Frontal cortex (tissue), 3 donors: ENCODE measurements at regions not wholly inside any gene's neighbourhood (a gene's known extent, or its start where the extent isn't known, plus 50 kb on each side); places are given as distances from the start of the nearest gene placed in this dataset.

Experiments
- DNase-seq, 2 donors: peaks; one replicate each; pipeline ENCODE4 v3.0.0; 2012; ENCODE audit warnings: low spot score in 2 of 2
- FAIRE-seq: peaks from 2 replicates; lab custom pipeline; 2012; peaks lifted over from hg19 to GRCh38; lab: Jason Lieb, UNC
- donor health status: control.
- donor health status: control.
- donor health status: control.

- DNase-seq (no peak), FAIRE-seq (no peak)
Observed at GRCh38 chr6:10258341-10258740, 156.5 kb downstream of the TFAP2A start.

- DNase-seq, result no peak
- no peak for FAIRE-seq
Observed at GRCh38 chr6:10256113-10256690, 158.7 kb downstream of the TFAP2A start.

DNA sequence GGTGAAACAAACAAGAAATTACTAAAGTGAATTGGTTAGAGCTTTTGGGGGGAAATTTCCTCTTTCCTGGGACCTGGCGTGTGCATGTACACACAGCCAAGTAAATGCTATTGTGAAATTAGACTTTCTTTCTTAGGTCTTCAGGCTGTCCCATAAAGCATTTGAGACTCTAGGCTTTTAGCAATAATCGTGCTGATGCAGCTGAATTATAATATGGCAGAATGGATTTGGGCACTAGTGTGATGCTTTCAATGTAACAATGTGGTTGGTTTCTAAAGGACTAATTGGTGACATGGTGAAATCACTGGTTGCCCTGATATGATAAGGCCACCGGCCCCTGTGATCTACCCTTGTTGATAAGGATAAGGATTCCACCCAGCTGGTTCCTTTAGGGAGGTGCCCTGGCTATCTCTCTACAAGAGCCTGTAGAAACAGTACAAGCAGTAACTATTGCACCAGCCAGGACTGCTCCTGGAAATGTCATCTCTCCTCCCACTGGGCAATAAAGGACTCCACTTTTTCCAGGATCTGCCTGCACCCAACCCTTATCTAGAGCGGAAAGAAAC is 164.1 kb downstream of the TFAP2A start:
- FAIRE-seq (no peak), DNase-seq (no peak)

- no peak for FAIRE-seq
- DNase-seq, result no peak
Observed at GRCh38 chr6:10248378-10248843, 166.5 kb downstream of the TFAP2A start.

GRCh38 chr6:10237298-10238038 is 177.4 kb downstream of the TFAP2A start:
- FAIRE-seq (no peak), DNase-seq (no peak)

GRCh38 chr6:10235344-10235743 is 179.5 kb downstream of the TFAP2A start:
- FAIRE-seq (no peak), DNase-seq (no peak)

DNA sequence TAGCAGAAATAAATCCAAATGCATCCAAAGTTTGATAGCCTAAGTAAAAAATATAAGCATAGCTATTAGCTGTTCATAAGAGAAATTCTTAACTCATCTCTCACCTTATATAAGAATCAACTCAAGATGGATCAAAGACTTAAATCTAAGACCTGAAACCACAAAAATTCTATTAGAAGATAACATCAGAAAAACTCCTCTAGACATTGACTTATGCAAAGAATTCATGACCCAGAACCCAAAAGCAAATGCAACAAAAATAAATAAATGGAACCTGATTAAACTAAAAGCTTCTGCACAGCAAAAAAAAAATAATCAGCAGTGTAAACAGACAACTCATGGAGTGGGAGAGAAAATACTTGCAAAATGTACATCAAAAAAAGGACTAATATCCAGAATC is 184.3 kb downstream of the TFAP2A start:
- no peak for DNase-seq

GRCh38 chr6:10223841-10224240 is 191.0 kb downstream of the TFAP2A start:
- DNase-seq, result no peak
- no peak for FAIRE-seq

More for the DNA sequence above, 184.3 kb downstream of the TFAP2A start:
- FAIRE-seq, result no peak

- FAIRE-seq, result no peak
Observed at GRCh38 chr6:10221178-10221577, 193.7 kb downstream of the TFAP2A start.

DNA sequence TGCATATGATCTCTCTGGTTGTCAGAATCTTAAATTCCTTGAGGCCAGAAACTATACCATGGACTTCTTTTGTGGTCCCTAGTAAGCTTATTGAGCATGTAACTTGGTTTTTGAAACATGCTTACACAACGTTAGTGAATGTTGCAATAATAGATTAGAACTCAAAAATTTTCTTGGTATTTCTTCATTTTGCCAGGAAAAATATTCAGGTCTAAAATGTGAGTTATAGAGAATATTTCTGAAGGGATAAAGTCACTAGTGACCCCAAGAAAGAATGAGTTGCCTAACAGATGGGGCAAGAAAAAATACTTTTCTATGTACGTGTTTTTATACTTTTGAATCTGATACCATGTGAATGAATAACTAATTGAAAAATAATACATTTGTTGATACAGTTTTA is 195.4 kb downstream of the TFAP2A start:
- no peak for DNase-seq
- no peak for FAIRE-seq

More at GRCh38 chr6:10221178-10221577, 193.7 kb downstream of the TFAP2A start:
- DNase-seq, result no peak

GRCh38 chr6:10217111-10217510 is 197.8 kb downstream of the TFAP2A start:
- DNase-seq (no peak), FAIRE-seq (no peak)

GRCh38 chr6:10215326-10216110 is 199.4 kb downstream of the TFAP2A start:
- DNase-seq (no peak), FAIRE-seq (no peak)

- DNase-seq, result no peak
- FAIRE-seq, result no peak
Observed at GRCh38 chr6:10210052-10210451, 204.8 kb downstream of the TFAP2A start.

GRCh38 chr6:10205892-10206291 is 209.0 kb downstream of the TFAP2A start:
- DNase-seq (no peak), FAIRE-seq (no peak)

DNA sequence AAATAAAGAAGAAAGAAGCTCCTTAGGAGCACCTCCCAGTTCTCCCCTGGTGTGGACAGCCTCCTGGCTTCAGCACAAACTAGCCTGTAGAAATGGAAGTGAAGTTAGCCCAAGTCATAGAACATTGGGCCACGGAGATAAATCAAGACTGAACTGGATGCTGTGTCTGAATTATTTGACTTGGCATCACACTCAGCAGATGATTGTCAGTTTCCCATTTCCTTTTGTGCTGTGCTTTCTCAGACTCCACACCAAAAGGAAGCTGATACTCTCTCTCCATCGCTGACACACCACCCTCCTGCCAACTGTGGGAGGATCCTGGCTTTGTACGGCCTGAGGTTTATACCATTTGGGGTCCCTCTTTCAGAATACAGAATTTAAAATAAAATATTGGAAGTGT is 209.8 kb downstream of the TFAP2A start:
- DNase-seq (no peak), FAIRE-seq (no peak)

DNA sequence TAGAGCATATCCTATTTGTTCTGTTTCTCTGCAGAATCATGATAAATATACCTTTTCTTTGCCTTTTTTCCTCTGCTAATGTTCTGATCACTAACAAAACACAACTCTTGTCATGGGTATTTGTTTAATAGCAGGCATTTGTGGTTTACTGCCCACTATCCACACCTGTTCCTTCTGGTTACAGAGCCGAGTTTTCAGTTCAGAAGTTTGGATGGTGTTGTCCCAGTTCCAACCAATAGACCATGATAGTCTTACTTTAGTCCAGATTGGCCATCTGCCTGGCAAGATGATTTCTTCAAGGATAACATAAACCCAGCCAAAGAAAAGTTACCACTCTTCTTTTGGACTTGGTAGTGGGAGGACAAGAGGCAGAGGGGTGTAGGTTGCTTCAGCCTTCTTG is 211.2 kb downstream of the TFAP2A start:
- FAIRE-seq, result no peak

DNA sequence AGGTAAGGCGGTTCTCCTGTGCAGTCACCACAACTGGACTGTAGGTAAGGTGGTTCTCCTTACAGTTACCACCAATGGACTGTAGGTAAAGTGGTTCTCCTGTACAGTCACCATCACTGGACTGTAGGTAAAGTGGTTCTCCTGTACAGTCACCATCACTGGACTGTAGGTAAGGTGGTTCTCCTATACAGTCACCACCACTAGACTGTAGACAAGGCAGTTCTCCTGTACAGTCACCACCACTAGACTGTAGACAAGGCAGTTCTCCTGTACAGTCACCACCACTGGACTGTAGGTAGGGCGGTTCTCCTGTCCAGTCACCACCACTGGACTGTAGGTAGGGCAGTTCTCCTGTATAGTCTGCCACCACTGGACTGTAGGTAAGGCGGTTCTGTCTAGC is 212.3 kb downstream of the TFAP2A start:
- FAIRE-seq, result no peak
- DNase-seq, result no peak

More for the DNA sequence above, 211.2 kb downstream of the TFAP2A start:
- DNase-seq, result no peak

GRCh38 chr6:10201606-10202510 is 213.0 kb downstream of the TFAP2A start:
- FAIRE-seq, result peak; percentile 44

GRCh38 chr6:10196090-10196489 is 218.8 kb downstream of the TFAP2A start:
- FAIRE-seq (no peak), DNase-seq (no peak)

More at GRCh38 chr6:10201606-10202510, 213.0 kb downstream of the TFAP2A start:
- no peak for DNase-seq
